ENCODE measurements at regions not wholly inside any gene's neighbourhood (a gene's known extent, or its start where the extent isn't known, plus 50 kb on each side); places are given as distances from the start of the nearest gene placed in this dataset.

- intact Hi-C loops (cut with micrococcal nuclease; ENCODE audit: unreplicated experiment) (no loop called here), in situ Hi-C loops (cut with HindIII; ENCODE audit: low pct_unique_long_range_greater_than_20kb, low sequenced_read_pairs) (no loop called here)
- TF ChIP-seq SIN3A (IDR thresholded peaks at IDR 0.05; ENCODE audit: borderline replicate concordance, insufficient read depth, low read depth, low read length) (no peak), POLR2AphosphoS5 (IDR thresholded peaks at IDR 0.05; ENCODE audit: low read depth, low read length) (no peak), CTCF (IDR thresholded peaks at IDR 0.05) (no peak)
- H3K27ac ChIP-seq (ENCODE audit: low read length): no peak overlapping the region
- no peaks in the 10 kb centered on the region for H3K36me3 ChIP-seq (ENCODE audit: control insufficient read depth, insufficient read depth, low read length)
- ChIA-PET POLR2A (no interaction called here), CTCF (no interaction called here)
- H3K4me3 ChIP-seq (ENCODE audit: low read depth in 2 of 2, low read length in 2 of 2): no peak overlapping the region
- H3K9me3 ChIP-seq (ENCODE audit: control insufficient read depth, insufficient read depth, low read depth, low read length): no peaks in the 10 kb centered on the region
- ATAC-seq (0 out of 2 replicates have a peak, but pooled peaks have one; percentile 32), DNase-seq (ENCODE audit: low read depth, low spot score) (no peak)
- no peaks in the 10 kb centered on the region for H3K27me3 ChIP-seq (ENCODE audit: control insufficient read depth, insufficient read depth, low read length)
- H3K4me1 ChIP-seq (ENCODE audit: control insufficient read depth, insufficient read depth, low read length): no peaks in the 10 kb centered on the region
- BruUV-seq (replicated peaks): no TSS peak
Measured at GRCh38 chr11:134907636-134908035, 495.6 kb upstream of the B3GAT1 start.

DNA sequence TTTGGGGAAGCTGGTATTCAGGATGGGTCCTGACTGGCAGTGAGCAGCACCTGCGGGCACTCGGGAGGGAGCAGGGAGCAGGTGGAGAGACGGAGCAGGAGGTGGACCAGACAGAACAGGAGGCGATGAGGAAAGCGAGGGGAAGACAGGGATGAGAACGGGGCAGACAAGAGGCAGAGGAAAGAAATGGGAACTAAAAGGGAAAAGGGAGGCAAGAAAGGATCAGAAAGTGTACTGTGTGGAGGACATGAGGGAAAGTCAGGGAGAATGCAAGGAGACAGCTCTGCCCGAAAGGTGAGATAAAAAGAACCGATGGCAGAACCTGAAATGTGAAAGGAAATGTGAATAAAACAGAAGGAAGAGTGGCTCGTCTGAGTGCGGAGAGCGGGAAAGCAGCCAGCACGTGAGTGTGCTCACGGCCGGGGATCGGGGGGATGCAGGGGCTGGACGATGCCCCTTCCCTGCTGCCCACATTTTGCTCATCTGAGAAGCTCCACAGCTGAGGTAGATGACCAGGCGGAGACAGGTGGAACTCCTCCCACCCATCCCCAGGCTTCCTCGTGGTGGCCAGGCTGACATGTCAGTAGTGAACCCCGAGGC lies 494.4 kb upstream of the B3GAT1 start:
- intact Hi-C loops (cut with micrococcal nuclease; ENCODE audit: unreplicated experiment) (no loop called here), in situ Hi-C loops (cut with HindIII; ENCODE audit: low pct_unique_long_range_greater_than_20kb, low sequenced_read_pairs) (no loop called here)
- no peak for ATAC-seq
- H3K36me3 ChIP-seq (ENCODE audit: control insufficient read depth, insufficient read depth, low read length): no peaks in the 10 kb centered on the region
- no peaks in the 10 kb centered on the region for H3K4me1 ChIP-seq (ENCODE audit: control insufficient read depth, insufficient read depth, low read length)
- no peaks in the 10 kb centered on the region for H3K27me3 ChIP-seq (ENCODE audit: control insufficient read depth, insufficient read depth, low read length)
- H3K9me3 ChIP-seq (ENCODE audit: control insufficient read depth, insufficient read depth, low read depth, low read length): no peaks in the 10 kb centered on the region
- BruUV-seq (replicated peaks): no TSS peak
- H3K27ac ChIP-seq (ENCODE audit: low read length): no peak overlapping the region
- H3K4me3 ChIP-seq (ENCODE audit: low read depth in 2 of 2, low read length in 2 of 2): no peak overlapping the region
- ChIA-PET POLR2A (no interaction called here), CTCF (no interaction called here)
- DNase-seq (ENCODE audit: low read depth, low spot score): no peak
- TF ChIP-seq REST (IDR thresholded peaks at IDR 0.05; ENCODE audit: insufficient read depth in 1 of 2, low read depth in 2 of 2, low read length in 1 of 2) (no peak), POLR2AphosphoS5 (IDR thresholded peaks at IDR 0.05; ENCODE audit: low read depth, low read length) (no peak), TCF7L2 (IDR thresholded peaks at IDR 0.05; ENCODE audit: low read depth, low read length) (no peak), CTCF (IDR thresholded peaks at IDR 0.05) (no peak), SIN3A (IDR thresholded peaks at IDR 0.05; ENCODE audit: borderline replicate concordance, insufficient read depth, low read depth, low read length) (no peak)

Data from Panc1 (cell line).